ENCODE measurements at regions not wholly inside any gene's neighbourhood (a gene's known extent, or its start where the extent isn't known, plus 50 kb on each side); places are given as distances from the start of the nearest gene placed in this dataset.
"Not testable (repeated sequence)": the region's sequence is repeated elsewhere in the genome, so short reads cannot be mapped to it uniquely, and the experiment has no call there.

- no peak for DNase-seq
Observed at GRCh38 chr15:81901319-81901718, 144.5 kb downstream of the MEX3B start.

DNA sequence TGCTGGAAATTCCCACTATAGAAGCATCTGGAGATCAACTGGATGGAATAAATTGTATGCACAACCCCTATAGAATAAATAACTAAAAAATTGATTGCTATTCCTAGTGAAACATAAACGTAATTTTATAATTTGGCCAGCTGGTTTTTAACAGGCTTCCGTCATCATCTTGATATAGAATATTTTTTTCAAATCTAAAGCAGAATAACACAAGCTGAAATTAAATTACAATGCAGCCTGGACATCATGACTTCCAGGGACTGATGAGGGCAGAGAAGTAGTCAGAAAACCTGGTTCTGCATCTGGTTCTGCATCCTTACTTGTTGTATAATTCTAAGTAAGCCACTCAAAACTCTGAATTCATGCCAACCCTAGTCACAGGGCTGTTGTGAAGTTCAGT lies 146.1 kb downstream of the MEX3B start:
- no peak for DNase-seq

- no peak for DNase-seq
Observed at GRCh38 chr15:81899024-81899423, 146.8 kb downstream of the MEX3B start.

GRCh38 chr15:81897057-81897677 lies 148.7 kb downstream of the MEX3B start:
- no peak for DNase-seq

- DNase-seq: no peak
Observed at GRCh38 chr15:81896356-81896755, 149.5 kb downstream of the MEX3B start.

DNA sequence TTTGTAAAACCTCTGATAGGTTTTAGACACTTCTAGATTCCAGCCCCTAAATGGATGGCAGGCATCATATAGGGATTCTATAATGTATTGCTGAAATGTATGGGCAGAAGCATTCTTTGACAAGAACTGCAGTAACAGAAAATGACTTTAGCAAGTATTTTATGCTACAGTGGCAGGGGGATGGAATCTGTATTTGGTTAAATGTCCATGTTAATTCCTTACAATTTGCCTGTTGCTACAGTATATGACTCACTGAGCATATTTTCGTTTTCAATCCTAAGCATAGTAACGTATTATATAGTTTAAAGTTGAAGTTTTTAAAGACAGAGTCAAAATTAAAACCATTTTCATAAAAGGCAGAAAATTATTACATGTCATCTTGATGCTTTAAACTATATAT lies 150.1 kb downstream of the MEX3B start:
- no peak for DNase-seq

- DNase-seq: no peak
Observed at GRCh38 chr15:81894061-81894460, 151.8 kb downstream of the MEX3B start.

- DNase-seq: no peak
Observed at GRCh38 chr15:81893182-81893835, 152.5 kb downstream of the MEX3B start.

DNA sequence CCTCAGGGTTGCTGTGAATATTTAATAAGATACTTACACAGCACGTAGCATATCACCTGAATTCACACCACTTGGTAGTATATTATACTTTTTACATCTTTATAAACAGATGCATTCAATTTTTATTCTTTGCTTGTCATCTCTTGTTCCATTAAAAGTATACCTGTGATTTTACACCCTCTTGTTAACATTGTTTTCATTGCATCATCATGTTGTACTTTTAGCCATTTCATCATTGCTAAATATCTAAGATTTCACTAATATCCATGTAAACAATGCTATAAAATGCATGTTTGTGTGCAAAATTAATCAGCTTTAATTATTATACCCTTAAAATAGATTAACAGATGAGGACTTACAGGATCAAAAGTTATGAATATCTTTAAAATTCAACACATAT lies 155.3 kb downstream of the MEX3B start:
- no peak for DNase-seq

DNA sequence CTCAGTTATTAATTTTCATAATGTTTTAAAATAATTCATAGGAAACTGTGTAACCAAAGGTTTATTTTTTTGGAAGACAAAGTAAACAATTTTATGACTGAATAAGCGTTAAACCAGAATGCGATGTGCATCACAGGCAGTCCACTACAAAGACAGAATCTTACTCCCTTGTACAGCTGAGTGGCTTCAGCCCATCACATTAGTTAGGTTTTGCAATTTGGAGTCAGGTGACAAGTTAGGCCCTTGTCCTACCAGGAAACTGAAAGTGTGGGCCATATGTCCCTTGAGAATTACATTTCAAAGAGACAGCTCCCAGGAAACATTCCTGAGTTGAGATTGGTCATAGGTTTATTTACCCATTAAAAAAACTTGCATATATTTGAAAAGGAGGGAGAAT lies 156.3 kb downstream of the MEX3B start:
- no peak for DNase-seq

DNA sequence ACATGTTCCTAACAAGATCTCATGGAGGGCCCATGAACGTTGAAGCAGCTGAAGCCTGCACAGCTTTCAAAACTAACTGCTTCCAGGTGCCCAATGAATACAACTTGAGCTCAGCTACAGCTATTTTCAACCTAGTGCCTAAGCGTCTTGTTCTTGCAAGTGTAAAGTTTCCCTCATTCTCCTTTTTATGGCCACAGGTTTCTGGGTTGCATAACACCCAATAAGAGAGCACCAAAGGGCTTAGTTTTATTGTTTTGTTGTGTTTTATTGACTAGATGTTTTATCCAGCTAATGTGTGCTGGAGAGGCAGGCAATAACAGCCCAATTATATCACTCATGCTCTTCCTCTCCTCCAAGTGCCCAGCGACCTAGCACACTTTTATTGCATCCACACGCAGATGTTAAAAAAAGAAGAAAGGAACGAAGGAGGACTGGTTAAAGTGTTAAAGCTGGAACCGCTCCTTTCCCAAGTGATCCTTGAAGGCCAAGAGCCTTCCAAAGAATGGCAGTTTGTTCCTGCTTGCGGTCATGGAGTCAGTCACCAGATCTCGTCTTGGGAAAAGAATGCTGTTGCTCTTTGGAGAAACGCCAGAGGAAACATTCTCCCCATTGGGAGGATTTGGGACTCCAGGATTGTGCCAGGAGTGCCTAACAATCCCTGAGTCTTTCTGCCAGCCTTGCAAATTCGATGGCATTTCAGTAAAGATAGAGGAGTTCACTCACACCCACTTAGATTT lies 156.9 kb downstream of the MEX3B start:
- no peak for DNase-seq

- peak in 4 of 56 donors; percentile 1 to 15 (median 10) for DNase-seq
Observed at GRCh38 chr15:81887912-81888311, 157.9 kb downstream of the MEX3B start.

DNA sequence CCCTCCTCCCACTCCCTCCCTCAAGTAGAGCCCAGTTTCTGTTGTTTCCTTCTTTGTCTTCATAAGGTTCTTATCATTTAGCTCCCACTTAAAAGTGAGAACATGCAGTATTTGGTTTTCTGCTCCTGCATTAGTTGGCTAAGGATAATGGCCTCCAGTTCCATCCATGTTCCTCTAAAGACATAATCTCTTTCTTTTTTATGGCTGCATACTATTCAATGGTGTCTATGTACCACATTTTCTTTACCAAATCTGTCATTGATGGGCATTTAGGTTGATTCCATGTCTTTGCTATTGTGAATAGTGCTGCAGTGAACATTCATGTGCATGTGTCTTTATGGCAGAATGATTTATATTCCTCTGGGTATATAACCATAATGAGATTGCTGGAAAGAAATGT lies 158.6 kb downstream of the MEX3B start:
- not testable (repeated sequence) for DNase-seq

- no peak for DNase-seq
Observed at GRCh38 chr15:81886591-81886990, 159.2 kb downstream of the MEX3B start.

DNA sequence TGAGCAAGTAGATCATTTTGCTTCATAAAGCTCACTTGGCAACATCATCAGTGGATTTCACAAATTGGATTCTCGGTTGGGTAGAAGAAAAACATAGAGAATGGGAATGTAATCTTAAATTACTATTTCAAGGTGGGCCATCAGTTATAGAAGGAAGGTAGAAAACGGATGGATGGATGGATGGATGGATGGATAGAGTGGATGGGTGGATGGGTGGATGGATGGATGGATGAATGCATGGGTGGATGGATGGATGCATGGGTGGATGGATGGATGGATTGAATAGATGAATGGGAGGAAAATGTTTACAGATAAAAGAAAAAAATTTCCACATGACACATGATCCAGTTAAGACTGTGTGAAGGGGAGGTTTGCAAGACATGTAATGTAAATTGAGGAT lies 159.7 kb downstream of the MEX3B start:
- no peak for DNase-seq

DNA sequence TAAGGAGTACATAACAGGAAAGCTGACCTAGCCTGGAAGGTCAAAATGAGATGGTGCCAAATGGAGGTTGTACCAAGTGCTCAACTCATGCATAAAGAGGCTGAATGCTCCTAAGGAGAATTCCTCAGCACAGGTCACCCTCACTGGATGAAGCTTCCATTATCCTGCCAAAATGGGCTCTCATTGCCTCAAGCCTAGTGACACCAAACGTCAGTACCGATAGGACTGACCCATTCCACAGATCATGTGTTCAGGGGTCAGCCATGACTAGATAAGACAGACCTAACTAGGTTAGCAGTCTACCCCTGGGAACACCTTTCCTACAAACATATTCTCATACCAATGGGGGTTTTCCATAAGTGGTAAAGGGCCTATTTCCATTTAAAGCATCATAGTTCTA lies 160.7 kb downstream of the MEX3B start:
- DNase-seq: no peak

DNA sequence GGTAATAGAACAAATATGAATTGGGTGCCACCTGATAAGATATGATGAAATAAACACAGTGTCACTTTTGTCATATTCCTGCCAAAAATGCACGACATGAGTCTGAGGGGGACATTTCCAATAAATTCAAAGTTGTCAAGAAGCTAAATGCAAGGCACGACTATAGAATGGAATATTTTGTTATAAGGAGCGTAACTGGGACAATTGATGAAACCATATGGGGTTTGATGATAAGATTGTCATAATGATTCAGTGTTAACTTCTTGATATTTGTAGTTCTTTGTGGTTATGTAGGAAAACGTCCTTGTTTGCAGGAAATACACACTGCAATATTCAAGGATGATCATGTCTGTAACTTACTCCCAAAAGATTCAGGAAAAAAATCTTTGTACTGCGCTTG lies 163.3 kb downstream of the MEX3B start:
- DNase-seq: no peak

DNA sequence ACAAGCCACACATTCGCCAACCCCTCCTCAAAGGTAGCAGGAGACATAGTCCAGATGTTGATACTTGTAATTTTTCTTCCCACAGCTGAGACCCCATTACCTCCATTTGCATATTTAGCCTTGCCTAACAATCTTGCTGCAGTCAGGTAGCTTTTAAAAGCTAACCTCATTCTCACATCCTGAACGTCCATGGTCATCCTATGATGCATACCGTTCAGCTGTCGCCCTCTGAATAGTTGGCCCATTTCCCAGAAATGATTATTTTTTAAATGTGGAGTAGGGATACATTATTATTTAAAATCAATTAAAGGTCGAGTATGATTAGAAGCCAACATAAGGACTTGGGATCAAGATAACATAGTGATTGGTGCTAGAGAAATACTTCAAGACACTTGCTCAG lies 165.0 kb downstream of the MEX3B start:
- DNase-seq: no peak

GRCh38 chr15:81880314-81880713 lies 165.5 kb downstream of the MEX3B start:
- no peak for DNase-seq

DNA sequence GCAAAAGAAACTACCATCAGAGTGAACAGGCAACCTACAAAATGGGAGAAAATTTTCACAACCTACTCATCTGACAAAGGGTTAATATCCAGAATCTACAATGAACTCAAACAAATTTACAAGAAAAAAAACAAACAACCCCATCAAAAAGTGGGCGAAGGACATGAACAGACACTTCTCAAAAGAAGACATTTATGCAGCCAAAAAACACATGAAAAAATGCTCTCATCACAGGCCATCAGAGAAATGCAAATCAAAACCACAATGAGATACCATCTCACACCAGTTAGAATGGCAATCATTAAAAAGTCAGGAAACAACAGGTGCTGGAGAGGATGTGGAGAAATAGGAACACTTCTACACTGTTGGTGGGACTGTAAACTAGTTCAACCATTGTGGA lies 170.1 kb downstream of the MEX3B start:
- not testable (repeated sequence) for DNase-seq

- not testable (repeated sequence) for DNase-seq
Observed at GRCh38 chr15:81870746-81871106, 175.1 kb downstream of the MEX3B start.

GRCh38 chr15:81870062-81870745 lies 175.6 kb downstream of the MEX3B start:
- DNase-seq: not testable (repeated sequence)
